T-helper 17 cell (primary cell): ENCODE measurements at regions not wholly inside any gene's neighbourhood (a gene's known extent, or its start where the extent isn't known, plus 50 kb on each side); places are given as distances from the start of the nearest gene placed in this dataset.
"Not testable (repeated sequence)": the region's sequence is repeated elsewhere in the genome, so short reads cannot be mapped to it uniquely, and the experiment has no call there.

ENCODE experiments used
- ATAC-seq: fragments of 150-1000 bp; cut with Tn5 transposase; 2 replicates; pipeline ENCODE4 v1.10.0; 2021; ENCODE audit warnings: mild to moderate bottlenecking, moderate library complexity
- DNase-seq, 3 donors: peaks; one replicate each; pipeline versions ENCODE4 v3.0.0 to v3.0.0-alpha.2; 2020 to 2021
- H3K9me3 ChIP-seq: one replicate; pipeline ENCODE4 v1.7.0; 2013; ENCODE audit warnings: low read length, mild to moderate bottlenecking; ENCODE audit not compliant: control insufficient read depth, poor library complexity, severe bottlenecking
- H3K27ac Mint-ChIP-seq: one replicate; pipeline ENCODE4 v1.8.0; 2022; ENCODE audit warnings: mild to moderate bottlenecking, moderate library complexity, mixed read lengths
- H3K27me3 Mint-ChIP-seq: one replicate; pipeline ENCODE4 v1.8.0; 2022; ENCODE audit warnings: mixed read lengths
- H3K36me3 Mint-ChIP-seq: one replicate; pipeline ENCODE4 v1.8.0; 2022; ENCODE audit warnings: low read depth, mixed read lengths
- H3K4me1 Mint-ChIP-seq: one replicate; pipeline ENCODE4 v1.8.0; 2022; ENCODE audit warnings: mild to moderate bottlenecking, mixed read lengths
- H3K4me3 Mint-ChIP-seq: one replicate; pipeline ENCODE4 v1.8.0; 2022; ENCODE audit warnings: mild to moderate bottlenecking, moderate library complexity, mixed read lengths

- ATAC-seq (no peak), DNase-seq (no peak)
- Mint-ChIP-seq H3K4me3 (no peak overlapping the region), H3K36me3 (no peaks in the 10 kb centered on the region), H3K27ac (no peak overlapping the region), H3K4me1 (no peaks in the 10 kb centered on the region), H3K27me3 (no peaks in the 10 kb centered on the region)
- no peaks in the 10 kb centered on the region for H3K9me3 ChIP-seq
Observed at GRCh38 chr18:1306641-1307040, 402.0 kb downstream of the ADCYAP1 start.

GRCh38 chr18:1308686-1309085, 404.0 kb downstream of the ADCYAP1 start:
- no peaks in the 10 kb centered on the region for H3K9me3 ChIP-seq
- Mint-ChIP-seq H3K27me3 (no peaks in the 10 kb centered on the region), H3K27ac (no peak overlapping the region), H3K4me1 (no peaks in the 10 kb centered on the region), H3K36me3 (no peaks in the 10 kb centered on the region), H3K4me3 (no peak overlapping the region)
- ATAC-seq (no peak), DNase-seq (no peak)

GRCh38 chr18:1311376-1311775, 406.7 kb downstream of the ADCYAP1 start:
- Mint-ChIP-seq H3K4me3 (no peak overlapping the region), H3K27me3 (no peaks in the 10 kb centered on the region), H3K27ac (no peak overlapping the region), H3K4me1 (no peaks in the 10 kb centered on the region), H3K36me3 (no peaks in the 10 kb centered on the region)
- no peak for DNase-seq
- no peak for ATAC-seq
- H3K9me3 ChIP-seq, result no peaks in the 10 kb centered on the region

DNA sequence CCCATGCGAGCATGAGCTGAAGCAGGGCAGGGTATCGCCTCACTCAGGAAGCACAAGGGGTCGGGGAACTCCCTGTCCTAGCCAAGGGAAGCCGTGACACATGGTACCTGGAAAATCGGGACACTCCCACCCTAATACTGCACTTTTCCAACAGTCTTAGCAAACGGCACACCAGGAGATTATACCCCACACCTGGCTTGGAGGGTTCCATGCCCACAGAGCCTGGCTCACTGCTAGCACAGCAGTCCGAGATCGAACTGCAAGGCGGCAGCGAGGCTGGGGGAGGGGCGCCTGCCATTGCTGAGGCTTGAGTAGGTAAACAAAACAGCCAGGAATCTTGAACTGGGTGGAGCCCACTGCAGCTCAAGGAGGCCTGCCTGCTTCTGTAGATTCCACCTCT, 430.7 kb downstream of the ADCYAP1 start:
- ATAC-seq, H3K9me3 ChIP-seq, H3K36me3 Mint-ChIP-seq, H3K4me3 Mint-ChIP-seq, H3K27me3 Mint-ChIP-seq, H3K4me1 Mint-ChIP-seq, H3K27ac Mint-ChIP-seq, DNase-seq: not testable (repeated sequence)

GRCh38 chr18:1350931-1351450, 446.3 kb downstream of the ADCYAP1 start:
- Mint-ChIP-seq H3K4me1 (no peaks in the 10 kb centered on the region), H3K27ac (no peak overlapping the region), H3K27me3 (no peaks in the 10 kb centered on the region), H3K36me3 (no peaks in the 10 kb centered on the region), H3K4me3 (no peak overlapping the region)
- DNase-seq (no peak), ATAC-seq (no peak)
- no peaks in the 10 kb centered on the region for H3K9me3 ChIP-seq

DNA sequence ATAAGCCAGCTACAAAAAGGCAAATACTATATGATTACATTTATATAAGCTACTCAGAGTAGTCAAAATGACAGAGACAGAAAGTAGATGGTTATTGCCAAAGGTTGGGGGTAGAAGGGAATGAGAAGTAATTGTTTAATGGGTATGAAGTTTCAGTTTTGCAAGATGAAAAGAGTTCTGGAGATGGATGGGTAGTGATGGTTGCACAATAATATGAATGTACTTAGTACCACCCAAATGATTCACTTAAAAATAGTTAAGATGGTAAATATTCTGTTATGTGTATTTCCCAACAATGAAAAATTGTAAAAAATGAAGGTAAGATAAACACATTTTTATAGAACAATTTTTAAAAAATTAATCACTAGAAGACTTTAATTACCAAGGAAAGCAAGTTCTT, 448.4 kb downstream of the ADCYAP1 start:
- Mint-ChIP-seq H3K27ac (no peak overlapping the region), H3K4me1 (no peaks in the 10 kb centered on the region), H3K27me3 (no peaks in the 10 kb centered on the region), H3K4me3 (no peak overlapping the region), H3K36me3 (no peaks in the 10 kb centered on the region)
- ATAC-seq (no peak), DNase-seq (no peak)
- no peaks in the 10 kb centered on the region for H3K9me3 ChIP-seq

DNA sequence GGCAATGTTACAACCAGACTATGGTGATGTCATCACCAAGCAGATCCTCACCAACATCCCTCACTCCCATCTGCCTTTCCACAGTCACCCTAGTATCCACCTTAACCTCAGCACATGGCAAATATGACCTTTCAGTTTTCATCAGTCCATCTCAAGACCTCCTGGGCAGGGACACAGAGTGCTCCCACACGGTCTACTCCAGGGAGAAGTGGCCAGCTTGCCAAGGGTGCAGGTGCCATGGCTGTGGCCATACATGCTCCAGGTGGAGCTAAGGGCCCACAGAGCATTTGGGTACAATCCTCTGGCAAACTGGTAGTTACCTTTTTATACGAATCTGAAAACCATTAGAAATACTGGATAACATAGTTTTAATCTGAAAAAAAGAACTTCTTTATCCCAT, 453.1 kb downstream of the ADCYAP1 start:
- DNase-seq (no peak), ATAC-seq (no peak)
- no peaks in the 10 kb centered on the region for H3K9me3 ChIP-seq
- Mint-ChIP-seq H3K27me3 (no peaks in the 10 kb centered on the region), H3K36me3 (no peaks in the 10 kb centered on the region), H3K4me1 (no peaks in the 10 kb centered on the region), H3K27ac (no peak overlapping the region), H3K4me3 (no peak overlapping the region)

DNA sequence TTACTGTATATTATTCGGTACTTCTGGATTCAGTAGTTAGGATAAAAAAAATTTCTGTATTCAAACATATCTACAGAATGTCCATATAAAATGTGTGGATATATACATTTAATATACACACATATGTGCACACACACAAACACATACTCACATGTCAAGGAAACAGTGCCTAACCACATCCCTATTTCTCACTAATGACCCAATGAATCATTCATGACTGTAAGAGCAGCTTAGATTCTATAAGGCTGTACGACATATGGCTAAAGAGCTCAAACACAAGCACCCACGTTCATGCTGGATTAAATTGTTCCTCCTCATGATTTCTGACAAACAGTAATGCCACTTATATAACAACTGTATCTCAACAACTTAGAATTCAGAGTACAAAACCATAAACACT, 457.3 kb downstream of the ADCYAP1 start:
- no peaks in the 10 kb centered on the region for H3K4me1 Mint-ChIP-seq
- ATAC-seq (no peak), DNase-seq (no peak)
- no peaks in the 10 kb centered on the region for H3K27me3 Mint-ChIP-seq
- no peaks in the 10 kb centered on the region for H3K36me3 Mint-ChIP-seq
- H3K9me3 ChIP-seq, result no peaks in the 10 kb centered on the region
- no peak overlapping the region for H3K4me3 Mint-ChIP-seq
- H3K27ac Mint-ChIP-seq, result no peak overlapping the region

DNA sequence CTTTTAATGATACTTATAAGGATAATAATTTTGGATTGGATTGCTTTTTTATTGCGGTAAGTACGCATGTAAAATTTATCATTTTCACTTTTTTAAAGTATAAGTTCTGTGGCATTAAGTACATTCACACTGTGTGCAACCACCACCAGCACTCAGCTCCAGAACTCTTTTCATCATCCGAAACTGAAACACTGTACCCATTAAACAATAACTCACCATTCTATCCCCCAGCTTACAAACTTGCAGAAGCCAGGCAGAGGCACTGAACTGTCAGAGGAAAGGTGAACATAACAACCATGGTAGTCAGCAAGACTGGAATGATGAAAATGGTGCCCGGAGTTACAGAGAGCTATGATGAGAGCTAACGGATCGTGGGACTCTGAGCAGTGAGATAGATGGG, 465.9 kb downstream of the ADCYAP1 start:
- ATAC-seq (no peak), DNase-seq (no peak)
- Mint-ChIP-seq H3K4me3 (no peak overlapping the region), H3K27ac (no peak overlapping the region), H3K27me3 (no peaks in the 10 kb centered on the region), H3K4me1 (no peaks in the 10 kb centered on the region), H3K36me3 (no peaks in the 10 kb centered on the region)
- H3K9me3 ChIP-seq, result no peaks in the 10 kb centered on the region

DNA sequence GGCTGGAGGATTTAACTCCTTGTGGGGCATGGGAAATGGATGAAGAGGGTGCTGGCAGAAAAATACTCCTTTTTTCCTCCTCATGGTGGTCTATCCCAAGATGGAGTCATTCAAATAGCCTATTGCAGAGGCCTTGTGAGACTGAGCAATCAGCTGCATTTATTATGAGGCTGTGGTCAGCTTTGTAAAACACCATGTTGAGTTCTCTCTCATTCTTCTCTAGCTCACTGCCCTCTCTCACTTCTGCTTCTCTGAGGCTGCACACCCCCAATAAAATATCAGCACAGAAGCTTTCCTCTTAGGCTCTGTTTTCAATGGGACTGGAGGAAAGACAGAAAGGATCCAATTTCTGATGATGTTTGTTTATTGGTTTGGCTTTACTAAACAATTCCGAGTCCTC, 467.1 kb downstream of the ADCYAP1 start:
- no peak for DNase-seq
- H3K27ac Mint-ChIP-seq, result no peak overlapping the region
- no peaks in the 10 kb centered on the region for H3K9me3 ChIP-seq
- no peaks in the 10 kb centered on the region for H3K4me1 Mint-ChIP-seq
- ATAC-seq, result no peak
- H3K27me3 Mint-ChIP-seq, result no peaks in the 10 kb centered on the region
- no peaks in the 10 kb centered on the region for H3K36me3 Mint-ChIP-seq
- no peak overlapping the region for H3K4me3 Mint-ChIP-seq

DNA sequence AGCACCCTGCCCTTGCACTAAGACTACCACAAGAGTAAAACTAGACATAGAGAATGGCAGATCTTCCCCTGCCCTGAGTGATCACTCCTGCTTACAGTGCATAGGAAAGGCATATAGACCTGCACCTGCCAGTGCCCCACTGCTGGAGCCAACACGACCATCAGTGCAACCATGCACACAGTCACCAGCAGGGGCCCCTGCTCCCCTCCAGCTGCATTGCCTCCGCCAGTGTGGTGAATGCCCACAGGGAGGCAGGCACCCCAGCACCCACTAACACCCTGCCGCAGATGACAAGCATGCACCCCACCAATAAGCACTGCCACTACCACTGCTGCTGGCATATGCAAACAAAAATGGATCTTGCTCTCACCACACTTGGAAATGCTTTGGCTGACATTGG, 478.8 kb downstream of the ADCYAP1 start:
- H3K4me3 Mint-ChIP-seq, result no peak overlapping the region
- DNase-seq (no peak), ATAC-seq (no peak)
- H3K27ac Mint-ChIP-seq, result no peak overlapping the region
- no peaks in the 10 kb centered on the region for H3K9me3 ChIP-seq
- H3K27me3 Mint-ChIP-seq, result no peaks in the 10 kb centered on the region
- no peaks in the 10 kb centered on the region for H3K36me3 Mint-ChIP-seq
- H3K4me1 Mint-ChIP-seq, result no peaks in the 10 kb centered on the region

- H3K9me3 ChIP-seq, H3K4me3 Mint-ChIP-seq, H3K27ac Mint-ChIP-seq, DNase-seq, H3K4me1 Mint-ChIP-seq, H3K36me3 Mint-ChIP-seq, H3K27me3 Mint-ChIP-seq, ATAC-seq: not testable (repeated sequence)
Observed at GRCh38 chr18:1388468-1388867, 483.8 kb downstream of the ADCYAP1 start.

- H3K27me3 Mint-ChIP-seq, result no peaks in the 10 kb centered on the region
- H3K4me3 Mint-ChIP-seq, result no peak overlapping the region
- H3K27ac Mint-ChIP-seq, result no peak overlapping the region
- no peaks in the 10 kb centered on the region for H3K36me3 Mint-ChIP-seq
- ATAC-seq, result no peak
- DNase-seq, result no peak
- H3K9me3 ChIP-seq, result no peaks in the 10 kb centered on the region
- no peaks in the 10 kb centered on the region for H3K4me1 Mint-ChIP-seq
Observed at GRCh38 chr18:1392046-1392445, 487.4 kb downstream of the ADCYAP1 start.

DNA sequence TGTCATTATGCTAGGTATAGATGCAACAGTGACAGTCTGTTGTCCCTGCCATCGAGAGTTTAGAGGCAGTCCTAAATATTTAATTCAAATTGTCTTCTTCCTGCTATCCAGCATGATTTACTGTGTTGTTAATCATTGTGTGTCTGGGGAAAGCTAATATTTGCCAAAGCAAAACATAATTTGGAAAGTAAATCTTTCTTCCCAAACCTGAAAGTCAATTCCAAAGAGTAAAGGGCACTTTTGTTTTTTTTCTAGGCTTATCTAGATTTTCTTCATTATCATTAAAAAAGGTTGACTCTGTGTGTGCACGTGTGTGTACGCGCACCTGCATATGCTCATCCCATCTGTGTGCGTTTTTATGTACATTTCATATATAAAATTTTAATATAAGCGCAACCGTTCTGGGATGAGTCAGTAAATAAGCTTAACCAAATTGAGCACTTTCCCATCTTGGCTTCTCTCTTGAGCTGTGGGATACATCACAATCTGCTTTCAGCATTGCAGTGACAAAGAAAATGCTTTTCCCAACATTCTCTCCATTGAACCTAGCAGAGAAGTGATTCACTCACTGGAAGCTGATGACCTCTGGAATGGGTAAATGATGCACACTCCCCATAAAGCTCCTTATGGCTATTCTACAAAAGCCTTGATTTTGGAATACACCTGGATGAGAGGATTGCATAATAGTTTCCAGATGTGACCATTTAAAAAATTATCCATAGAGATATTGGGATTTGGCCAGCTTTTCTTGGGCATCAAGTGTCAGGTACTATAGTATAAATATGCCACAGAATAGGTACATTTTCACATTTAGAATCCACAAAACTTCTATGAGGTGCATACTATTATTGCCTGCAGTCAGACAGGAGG, 488.4 kb downstream of the ADCYAP1 start:
- Mint-ChIP-seq H3K4me3 (no peak overlapping the region), H3K36me3 (no peaks in the 10 kb centered on the region), H3K27me3 (no peaks in the 10 kb centered on the region), H3K4me1 (no peaks in the 10 kb centered on the region), H3K27ac (no peak overlapping the region)
- H3K9me3 ChIP-seq, result no peaks in the 10 kb centered on the region
- DNase-seq (no peak), ATAC-seq (no peak)
